GM12874 (cell line): ENCODE measurements at regions not wholly inside any gene's neighbourhood (a gene's known extent, or its start where the extent isn't known, plus 50 kb on each side); places are given as distances from the start of the nearest gene placed in this dataset.

ENCODE experiments used
- CTCF ChIP-seq: IDR thresholded peaks from 2 replicates; pipeline ENCODE4 v1.5.1; 2011; ENCODE audit warnings: low read depth, mild to moderate bottlenecking, control low read depth, low read length, moderate library complexity; ENCODE audit not compliant: insufficient read depth

- no peak for TF ChIP-seq CTCF
These were observed 478.4 kb downstream of the ARL4A start for GRCh38 chr7:13165854-13166253.

- TF ChIP-seq CTCF = no peak
These were observed 479.4 kb downstream of the ARL4A start for GRCh38 chr7:13166801-13167200.

- no peak for TF ChIP-seq CTCF
These were observed 481.9 kb downstream of the ARL4A start for GRCh38 chr7:13169356-13169755.

GRCh38 chr7:13174991-13175390 is 487.6 kb downstream of the ARL4A start:
- TF ChIP-seq CTCF = no peak

DNA sequence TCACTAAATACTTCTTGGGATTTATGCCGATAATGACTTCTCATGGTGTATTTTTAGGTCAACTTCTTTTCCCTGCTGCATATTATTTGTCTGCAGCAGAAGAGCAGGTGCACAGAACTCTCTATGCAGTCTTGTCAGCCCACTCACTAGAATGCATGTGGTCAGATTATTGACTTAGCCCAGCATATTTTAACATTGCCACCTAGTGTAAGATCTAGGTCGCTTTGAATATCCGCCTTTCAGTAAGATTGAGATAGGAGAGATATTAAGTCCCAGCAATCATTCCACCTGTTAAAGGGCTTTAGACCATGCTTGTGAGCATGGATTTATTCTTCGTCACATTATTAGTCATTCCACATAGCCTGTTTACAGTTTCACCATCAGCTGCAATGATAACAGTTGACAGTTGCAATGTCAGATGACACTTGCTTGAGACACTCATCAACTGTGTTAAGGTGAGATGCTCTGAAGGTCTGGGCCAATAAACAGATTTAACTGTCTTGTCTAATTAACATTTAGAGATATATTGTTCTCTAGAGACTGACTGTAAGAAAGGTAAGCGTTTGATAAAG is 491.7 kb downstream of the ARL4A start:
- TF ChIP-seq CTCF = no peak

DNA sequence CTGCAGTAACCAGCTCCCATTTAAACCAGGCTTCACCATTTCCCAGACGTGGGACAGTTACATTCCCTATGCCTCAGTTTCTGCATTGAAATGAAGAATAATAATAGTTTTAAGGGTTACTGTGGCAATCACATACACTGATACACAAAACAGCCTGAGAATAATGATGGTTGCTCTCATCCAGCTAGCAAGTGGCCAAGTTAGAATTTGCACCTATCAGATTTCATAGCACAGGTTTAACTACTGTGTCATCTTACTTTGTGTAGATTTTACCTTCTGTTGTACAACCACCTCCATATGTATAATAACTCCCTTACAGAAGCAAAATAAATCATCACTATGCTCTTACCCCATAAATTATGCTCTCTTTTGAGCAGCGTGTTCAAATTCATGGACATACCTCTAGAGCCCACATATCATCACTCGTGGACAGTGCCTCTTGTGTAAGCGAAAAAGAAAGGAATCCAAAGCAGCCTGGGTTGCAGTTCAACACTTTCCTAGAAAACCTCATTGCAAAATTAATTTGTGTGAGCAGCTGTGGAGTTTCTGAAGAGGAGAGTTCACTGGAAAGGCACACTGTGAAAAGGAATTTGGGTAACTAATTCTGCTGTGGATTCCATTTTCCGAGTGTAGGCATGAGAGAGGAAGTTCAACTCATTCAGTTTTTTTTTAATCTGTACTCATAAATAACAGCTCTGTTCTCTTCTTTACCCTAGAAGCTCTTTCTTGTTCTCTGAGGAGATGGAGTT is 492.5 kb downstream of the ARL4A start:
- no peak for TF ChIP-seq CTCF

GRCh38 chr7:13181216-13181615 is 493.8 kb downstream of the ARL4A start:
- no peak for TF ChIP-seq CTCF
